HG03520 (cell line): ENCODE measurements at regions not wholly inside any gene's neighbourhood (a gene's known extent, or its start where the extent isn't known, plus 50 kb on each side); places are given as distances from the start of the nearest gene placed in this dataset.

Experiments
- ATAC-seq: cut with Tn5 transposase; IDR thresholded peaks from one replicate; pipeline ENCODE4 v1.9.1; 2021; ENCODE audit warnings: mild to moderate bottlenecking, moderate library complexity; ENCODE audit not compliant: unreplicated experiment

DNA sequence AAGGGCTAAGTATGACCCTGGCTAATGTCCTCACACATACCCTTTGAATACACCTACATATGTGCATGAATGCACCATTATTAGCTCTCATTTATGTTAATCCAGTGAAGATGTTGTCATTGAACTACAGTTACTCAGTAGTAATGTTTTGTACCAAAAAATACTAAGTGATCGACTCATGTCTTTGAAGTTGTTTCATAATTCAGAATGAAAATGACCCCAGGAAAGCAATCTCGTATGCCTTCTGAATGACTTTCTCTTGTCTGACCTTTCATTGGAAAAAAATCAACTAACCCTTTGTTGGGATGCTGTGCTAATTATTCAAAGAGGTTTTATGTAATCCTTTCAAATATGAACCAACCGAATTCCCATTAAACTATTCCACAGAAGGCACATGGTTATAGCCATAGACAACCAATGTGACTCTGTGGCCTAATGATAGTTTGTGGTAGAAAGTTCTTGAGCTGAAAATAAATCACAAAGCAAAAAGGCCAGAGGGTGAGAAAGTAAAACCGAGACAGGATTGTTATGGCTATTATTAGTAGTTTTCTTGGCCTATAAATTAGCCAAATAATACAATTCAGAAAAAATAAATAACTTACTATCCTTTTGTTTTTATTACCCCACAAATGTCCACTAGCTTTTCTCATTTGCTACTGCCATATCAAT, 86.8 kb upstream of the STARD13 start:
- no peak for ATAC-seq

DNA sequence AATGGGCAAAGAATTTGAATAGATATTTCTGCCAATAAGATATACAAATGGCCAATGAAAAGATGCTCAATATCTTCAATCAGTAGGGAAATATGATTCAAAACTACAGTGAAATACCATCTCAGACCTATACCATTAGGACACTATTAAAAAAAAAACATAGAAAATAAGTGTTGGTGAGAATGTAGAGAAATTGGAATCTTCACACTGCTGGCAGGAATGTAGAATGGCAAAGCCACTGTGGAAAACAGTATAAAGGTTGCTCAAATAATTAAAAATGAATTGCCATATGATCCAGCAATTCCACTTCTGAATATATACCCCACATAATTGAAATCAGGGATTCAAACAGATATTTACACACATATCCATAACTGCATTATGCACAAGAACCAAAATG, 88.1 kb upstream of the STARD13 start:
- no peak for ATAC-seq

DNA sequence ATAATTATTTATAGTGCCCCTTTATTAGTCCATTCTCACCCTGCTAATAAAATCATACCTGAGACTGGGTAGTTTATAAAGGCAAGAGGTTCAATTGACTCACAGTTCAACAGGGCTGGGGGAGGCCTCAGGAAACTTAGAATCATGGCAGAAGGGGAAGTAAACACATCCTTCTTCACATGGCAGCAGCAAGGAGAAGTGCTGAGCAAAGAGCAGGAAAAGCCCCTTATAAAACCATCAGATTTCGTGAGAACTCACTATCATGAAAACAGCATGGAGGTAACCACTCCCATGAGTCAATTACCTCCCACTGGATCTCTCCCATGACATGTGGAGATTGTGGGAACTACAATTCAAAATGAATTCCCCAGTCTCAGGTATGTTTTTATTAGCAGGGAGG, 89.9 kb upstream of the STARD13 start:
- ATAC-seq, result no peak

DNA sequence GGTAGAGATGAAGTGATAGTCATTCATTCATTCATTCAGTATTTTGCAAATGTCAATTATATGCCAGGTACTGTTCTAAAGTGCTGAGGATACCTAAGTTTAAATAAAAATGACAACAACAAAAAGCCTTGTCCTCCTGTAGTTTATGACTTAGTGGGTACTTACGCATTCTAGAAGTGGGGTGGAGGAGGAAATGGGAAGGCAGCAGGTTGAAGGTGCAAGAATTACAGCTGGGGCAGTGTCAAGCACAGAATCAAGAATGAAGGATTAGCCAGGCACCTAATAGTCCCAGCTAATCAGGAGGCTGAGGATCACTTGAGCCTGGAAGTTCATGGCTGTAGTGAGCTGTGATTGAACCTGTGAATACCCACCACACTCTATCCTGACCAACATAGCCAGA, 90.7 kb upstream of the STARD13 start:
- no peak for ATAC-seq

DNA sequence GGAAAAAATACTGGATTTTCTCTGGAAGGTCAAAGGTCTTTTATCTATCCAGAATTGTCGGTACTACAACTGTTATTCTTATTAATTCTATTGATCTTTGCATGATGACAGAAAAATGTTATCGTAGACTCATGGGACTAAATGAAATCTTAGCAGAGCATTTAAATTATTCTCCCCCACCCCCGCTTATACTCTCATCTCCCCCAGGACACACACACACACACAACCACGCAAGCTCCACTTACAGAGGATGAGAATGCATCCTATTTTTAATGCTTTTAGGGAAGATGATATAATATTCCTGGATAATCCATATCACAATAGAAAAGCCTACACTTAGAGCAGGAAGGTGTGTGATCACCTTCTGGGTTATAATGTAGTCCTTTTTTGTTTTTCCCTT, 91.9 kb upstream of the STARD13 start:
- no peak for ATAC-seq

DNA sequence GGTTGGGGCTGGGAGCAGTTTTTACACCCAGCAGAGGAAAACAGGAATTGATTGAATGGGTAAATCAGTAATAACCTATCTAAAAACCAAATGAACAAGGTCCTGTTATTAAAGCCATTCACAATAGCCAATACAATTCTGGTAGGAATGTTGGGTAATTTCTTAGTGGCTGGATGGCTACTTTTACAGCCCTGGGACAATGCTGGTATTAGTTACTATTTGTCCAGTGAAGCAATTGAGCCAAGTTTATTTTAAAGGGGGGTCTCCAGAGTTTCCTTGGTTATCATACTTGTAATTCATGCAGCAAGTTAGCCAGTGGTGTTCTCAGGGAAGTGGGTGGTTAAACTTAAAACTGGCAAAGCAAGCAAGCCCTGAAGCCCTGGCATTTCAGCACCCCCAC, 92.3 kb upstream of the STARD13 start:
- ATAC-seq, result no peak

DNA sequence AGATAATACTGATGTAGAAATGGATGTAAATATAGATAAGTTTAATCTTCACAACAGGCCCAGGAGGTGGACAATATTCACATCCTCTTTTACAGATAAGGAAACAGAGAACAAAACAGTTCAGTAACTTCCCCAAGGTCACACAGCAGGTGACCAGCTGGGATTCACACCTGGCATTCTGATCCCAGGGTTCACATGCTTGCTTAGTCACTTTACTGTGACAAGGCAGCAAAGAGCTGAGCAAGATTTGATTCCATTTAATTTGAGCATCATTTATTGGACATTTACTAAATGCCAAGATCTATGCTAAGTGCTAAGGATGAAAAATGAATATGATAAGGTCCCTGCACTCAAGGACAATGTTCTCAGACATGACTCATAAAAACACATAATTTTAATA, 94.1 kb upstream of the STARD13 start:
- no peak for ATAC-seq

DNA sequence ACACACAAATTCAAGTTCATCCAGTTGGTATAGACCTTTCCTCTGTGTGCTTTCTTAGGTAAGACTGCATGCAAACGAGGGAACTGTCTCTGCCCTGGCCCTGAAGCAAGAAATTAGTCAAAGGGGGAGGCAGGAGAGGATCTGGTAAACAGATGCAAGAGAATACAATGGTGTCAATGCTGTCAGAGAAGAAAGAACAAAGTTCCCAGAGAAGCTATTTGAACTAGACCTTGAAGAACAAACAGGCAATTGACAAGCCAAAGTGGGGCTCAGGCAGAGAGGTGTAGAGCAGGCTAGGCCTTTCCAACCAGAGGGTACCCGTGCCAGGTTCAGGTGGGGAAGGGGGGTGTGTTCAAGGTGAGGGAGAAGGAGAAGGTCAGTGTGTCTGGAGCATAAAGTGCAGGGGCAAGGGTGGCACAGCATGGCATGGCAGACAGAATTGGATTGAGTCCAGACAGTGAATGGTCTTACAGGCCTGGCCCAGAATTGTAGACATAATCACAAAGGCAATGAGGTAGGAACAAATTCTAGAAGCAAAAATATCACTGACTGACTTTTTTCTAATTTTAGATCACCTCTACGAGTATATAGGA, 95.0 kb upstream of the STARD13 start:
- ATAC-seq, result no peak

DNA sequence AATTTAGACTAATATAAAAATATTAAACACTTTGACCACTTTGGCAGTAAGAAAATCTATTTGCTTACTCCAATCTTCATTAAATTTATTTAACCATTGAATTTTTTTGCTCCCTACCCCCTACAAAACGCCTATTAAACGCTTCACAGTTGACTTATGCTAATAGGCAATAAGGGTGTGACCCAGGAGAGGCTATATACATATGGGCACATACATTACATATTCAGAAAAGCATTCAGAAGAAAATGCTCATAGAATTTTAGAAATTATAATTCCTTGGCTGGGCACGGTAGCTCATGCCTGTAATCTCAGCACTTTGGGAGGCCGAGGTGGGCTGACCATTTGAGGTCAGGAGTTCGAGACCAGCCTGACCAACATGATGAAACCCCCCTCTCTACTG, 95.6 kb upstream of the STARD13 start:
- ATAC-seq, result no peak

DNA sequence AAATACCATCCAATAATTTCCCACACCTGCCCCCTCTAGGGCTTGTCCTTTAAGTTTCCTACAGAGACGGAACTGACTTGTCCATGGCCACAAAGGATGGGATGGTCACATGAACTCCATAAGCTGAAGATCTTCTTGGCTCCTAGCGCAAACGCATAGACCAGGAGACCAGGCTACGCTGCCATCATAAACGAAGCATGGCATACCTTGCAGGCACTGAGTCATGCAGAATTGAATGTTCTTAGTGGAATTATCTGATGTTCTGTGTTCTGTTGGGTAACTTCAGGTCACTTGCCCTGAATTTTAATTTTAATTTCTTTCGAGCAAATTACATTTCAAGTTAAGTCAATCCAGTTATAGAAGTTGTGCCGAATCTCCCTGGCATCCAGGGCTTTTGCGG, 96.4 kb upstream of the STARD13 start:
- ATAC-seq, result no peak

DNA sequence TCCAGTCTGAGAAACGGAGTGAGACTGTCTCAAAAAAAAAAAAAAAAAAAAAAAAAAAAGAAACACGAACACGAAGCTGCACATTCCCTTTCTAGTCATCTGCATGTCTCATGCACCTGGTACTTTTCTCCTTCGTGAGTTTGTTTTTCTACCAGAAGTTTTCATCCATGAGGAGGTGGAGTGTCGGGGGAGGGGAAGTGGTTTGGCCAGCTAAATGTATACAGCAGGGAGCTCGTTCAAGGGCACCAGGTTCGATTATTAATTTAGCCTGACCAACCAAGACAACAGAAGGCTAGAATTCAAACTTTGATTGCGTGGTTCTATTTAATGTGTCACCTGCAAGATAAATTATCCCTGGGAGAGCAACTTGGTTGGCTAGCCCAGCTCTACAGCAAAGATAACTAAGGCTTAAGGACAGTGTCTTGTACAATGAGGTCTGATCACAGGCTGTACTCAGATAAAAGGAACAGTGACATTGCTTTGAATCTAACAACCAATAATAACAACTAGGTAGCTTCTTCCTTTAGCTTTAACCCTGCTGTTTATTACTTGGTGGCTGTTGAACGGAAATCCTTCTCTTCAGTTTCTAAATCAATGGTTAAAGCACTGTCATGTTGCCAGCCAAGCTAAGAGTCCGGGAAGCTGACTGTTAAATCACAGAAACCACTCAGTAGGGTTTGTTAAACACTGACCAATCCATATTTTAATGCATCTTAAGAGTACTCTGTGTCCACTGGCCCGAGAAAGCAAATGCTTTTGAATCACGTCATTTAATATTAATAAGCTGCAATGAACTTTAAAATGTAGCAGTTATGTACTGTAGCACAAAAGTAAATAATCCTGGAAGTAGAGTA, 98.4 kb upstream of the STARD13 start:
- no peak for ATAC-seq

DNA sequence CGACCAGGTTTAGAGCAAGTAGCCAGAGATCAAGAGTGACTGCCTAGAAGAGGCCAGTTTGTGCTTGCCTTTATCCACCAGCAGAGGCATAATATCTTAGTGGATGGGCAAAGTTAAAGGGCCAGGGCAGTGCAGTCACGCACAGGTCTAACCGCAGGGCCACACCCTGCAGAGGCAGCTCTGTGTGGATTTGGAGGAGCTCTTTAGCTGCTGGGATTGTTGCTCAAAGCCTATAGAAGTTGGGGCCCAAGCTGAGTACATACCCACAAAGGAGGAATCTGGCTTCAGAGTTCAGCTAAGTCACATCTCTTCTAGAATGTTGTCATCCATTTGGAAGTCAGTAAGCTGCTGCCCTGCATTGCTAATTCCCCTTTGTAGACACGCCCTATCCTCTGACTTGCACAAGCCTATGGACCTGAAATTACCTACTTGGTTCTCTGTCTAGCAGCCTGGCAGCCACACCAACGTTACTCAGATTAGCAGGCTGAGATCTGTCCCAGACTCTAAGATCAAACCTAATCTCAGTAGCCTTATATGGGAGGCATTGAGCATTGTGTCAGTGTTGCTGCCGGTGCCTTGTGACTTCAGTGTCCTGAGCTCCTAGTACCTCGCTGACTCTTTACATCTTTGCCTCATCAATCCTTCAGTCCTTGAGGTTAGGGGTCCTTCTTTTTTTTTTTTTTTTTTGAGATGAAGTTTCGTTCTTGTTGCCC, 102.9 kb upstream of the STARD13 start:
- ATAC-seq, result no peak

DNA sequence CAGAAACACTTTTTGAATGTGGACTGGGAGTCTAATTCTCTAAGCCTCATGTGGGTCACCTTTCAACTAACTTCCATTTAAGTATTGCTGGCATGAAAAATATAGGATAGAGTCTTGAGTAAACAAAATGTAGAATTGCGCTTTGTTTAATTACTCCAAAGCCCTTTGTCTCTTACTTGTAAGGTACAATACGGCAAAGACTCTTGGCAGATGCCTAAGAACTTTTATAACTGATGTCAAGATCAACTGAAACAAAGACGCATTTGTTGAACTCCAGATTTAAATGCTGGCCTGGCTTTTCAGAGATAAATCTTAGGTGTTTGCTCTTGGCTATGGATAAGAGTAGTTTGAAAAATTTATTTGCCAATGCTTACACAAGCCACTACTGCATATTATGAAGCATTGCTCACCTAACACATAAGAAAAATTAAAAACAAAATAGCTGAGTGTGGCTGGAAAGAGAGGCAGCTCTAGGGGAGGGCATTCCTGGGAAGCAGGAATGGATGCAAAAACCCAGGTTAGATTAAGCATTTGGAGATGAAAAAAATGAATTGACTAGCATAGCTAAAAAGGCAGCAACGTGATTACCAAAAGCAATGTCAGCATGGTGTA, 107.3 kb upstream of the STARD13 start:
- ATAC-seq, result no peak

DNA sequence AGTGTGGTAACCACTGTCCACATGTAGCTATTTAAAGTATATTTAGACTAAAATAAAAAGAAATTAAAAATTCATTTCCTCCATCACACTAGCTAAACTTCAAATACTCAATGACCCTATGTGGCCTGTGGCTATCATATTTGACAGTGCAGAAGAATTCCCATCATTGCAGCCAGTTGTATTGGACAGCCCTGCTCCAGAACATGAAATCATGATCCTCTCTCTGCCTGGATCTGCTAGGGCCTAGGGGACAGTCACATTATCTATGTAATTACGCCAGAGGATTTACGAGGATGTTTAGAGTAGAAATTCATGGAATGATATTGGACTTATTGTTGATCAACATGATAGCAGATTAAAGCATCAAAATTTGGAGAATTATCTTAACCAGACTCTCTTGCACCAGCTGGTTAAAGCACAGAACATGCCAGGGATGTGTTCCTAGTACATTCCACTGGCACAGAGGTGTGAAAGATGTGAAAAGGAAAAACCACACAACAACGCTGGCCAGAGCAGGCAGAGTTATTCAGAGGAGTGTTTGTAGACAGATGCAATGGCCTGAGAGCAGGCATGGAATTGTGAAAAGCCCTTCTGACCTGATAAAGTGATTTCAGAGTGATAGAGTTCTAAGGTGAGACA, 108.9 kb upstream of the STARD13 start:
- no peak for ATAC-seq

DNA sequence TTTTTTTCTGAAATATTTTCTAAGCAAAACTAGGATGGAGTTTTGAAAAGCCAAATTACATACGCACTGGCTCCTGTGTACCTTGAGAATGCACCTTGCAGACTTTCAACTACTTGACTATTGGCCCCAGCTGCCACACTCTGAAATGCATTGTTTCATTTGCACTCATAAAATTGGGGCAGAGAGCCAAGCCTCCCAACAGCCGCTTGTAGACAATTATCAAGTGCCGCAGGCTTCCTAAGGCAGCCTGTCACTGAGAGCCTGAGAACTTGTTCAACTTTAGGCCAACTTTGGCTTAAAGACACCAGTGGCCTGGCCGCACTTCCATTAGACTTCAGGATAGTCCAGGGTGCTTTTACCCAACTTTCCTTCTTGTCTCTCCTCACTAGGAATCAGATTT, 115.7 kb upstream of the STARD13 start:
- ATAC-seq, result no peak

DNA sequence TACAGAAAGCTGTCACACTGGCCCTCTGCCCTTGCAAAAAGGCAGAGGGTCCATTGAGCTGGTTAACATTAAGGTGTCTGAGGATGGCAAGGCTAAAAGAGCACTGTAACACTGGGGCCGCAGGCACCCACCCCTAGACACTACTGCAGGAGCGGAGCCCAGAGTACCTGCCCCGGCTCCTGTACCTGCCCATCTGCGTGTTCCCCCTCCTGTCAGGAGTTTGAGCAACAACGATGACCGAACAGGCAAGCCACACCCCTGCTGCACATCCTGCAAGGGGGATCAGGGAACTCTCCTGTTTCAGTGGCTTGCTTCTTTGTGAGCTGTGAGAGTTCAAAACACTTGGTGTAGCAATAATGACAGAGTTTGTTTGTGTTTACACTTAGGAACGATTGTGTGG, 117.4 kb upstream of the STARD13 start:
- no peak for ATAC-seq

DNA sequence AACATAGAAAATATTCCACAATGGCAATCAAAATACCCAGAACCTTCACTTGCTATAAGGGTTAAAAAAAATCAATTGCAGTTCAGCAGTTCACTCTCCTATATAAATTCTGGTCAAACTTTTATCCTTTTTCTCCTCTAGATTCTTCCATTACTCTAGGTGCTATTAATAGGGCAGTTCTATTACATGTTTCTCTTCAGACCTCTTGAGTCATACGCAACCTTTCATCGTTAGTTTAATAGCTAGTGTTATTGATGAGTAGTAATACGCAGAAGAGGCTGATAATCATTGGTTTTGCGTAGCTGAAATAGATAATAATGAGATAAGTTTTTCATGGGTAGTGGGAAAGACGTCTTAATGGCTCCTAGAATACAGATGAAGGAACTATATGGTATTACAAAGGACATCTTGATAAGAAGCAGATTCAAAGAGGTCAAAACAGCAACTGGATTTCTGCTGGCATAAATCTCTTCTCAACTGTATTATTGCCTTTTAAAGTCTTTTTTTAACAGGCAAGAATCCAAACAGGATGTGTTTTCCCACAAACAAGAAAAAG, 118.3 kb upstream of the STARD13 start:
- no peak for ATAC-seq

DNA sequence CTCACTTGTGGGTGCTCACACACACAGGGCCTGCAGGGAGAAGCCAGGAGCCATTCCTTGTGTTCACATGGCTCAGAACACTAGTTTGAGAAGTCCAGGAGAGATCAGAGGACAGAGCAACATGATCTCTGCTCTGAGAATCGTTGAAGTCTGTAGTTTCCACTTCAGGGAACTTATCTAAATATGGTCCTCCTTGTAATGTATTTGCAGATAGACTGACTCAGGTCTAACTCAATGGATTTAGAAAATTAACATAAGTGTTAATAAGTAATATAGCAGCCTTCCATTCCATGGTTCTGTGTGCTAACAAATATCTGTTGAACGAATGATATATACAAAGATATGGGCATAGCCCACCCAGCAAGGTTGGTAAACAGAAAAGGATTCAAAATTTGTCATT, 119.8 kb upstream of the STARD13 start:
- no peak for ATAC-seq

DNA sequence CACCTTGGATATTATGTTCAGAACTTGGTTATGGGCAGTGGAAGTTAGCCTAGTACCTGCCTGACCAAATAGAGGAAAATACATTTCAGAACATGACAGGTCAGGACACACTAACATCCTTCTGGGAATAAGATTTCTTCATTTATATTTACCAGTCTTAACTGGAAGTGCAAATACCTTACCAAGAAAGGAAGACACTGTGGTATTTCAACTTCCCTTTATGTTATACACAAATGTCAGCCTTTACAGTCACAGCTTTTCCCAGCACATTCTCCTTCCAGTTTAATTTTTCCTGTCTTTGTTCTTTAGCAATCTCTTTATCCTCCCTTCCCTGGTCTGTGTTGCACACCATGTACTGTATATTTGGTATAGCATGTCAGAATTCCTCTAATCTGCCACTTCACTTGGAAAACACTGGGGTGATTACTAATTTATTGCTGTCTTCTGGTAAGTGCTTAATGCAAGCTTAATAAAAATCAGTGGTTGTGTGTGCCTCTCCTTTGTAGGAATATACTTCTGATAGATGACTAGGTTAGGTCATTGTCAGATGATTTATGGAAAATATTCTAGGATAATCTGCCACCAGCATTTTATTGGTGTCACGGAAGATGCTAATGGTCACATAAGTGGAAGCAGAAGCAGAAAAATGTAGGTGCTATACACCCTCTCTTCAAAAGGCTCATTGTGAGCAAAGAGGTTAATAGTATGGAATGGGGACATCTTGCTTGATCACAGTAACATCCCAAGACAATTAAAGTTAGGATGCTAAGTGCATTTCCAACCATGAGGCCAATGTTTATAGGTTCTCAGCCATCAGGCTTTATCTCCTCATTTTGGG, 124.3 kb upstream of the STARD13 start:
- ATAC-seq, result no peak
